ENCODE measurements at regions not wholly inside any gene's neighbourhood (a gene's known extent, or its start where the extent isn't known, plus 50 kb on each side); places are given as distances from the start of the nearest gene placed in this dataset.

GRCh38 chr4:12286351-12286750 is 857.7 kb upstream of the HS3ST1 start:
- DNase-seq (ENCODE audit: low read depth, low spot score) (no peak), FAIRE-seq (no peak)
- TF ChIP-seq CTCF (optimal IDR thresholded peaks at IDR 0.05 in 1 of 3, IDR thresholded peaks at IDR 0.05 in 1 of 3, conservative IDR thresholded peaks at IDR 0.05 in 1 of 3; ENCODE audit: extremely low read depth in 1 of 3, insufficient read depth in 2 of 3, low read length in 3 of 3) (no peak), EZH2 (IDR thresholded peaks at IDR 0.05; ENCODE audit: low read length) (no peak)
- Histone ChIP-seq H4K20me1 (ENCODE audit: control insufficient read depth, extremely low read depth, insufficient read depth, low read length) (no peaks in the 10 kb centered on the region), H3K9ac (ENCODE audit: control insufficient read depth, extremely low read depth, insufficient read depth, low read length) (no peak overlapping the region), H3K4me3 (ENCODE audit: control insufficient read depth in 2 of 3, extremely low read depth in 1 of 3, insufficient read depth in 2 of 3, low read depth in 1 of 3, low read length in 3 of 3) (no peak overlapping the region), H3K27me3 (ENCODE audit: control insufficient read depth, extremely low read depth, insufficient read depth, low read length) (no peaks in the 10 kb centered on the region), H3K9me3 (ENCODE audit: control insufficient read depth, low read depth, low read length) (no peaks in the 10 kb centered on the region), H2AFZ (ENCODE audit: control insufficient read depth, low read length) (no peak overlapping the region), H3K4me1 (ENCODE audit: control insufficient read depth, extremely low read depth, insufficient read depth, low read length) (no peaks in the 10 kb centered on the region), H3K27ac (ENCODE audit: control insufficient read depth, insufficient read depth, low read length) (no peak overlapping the region), H3K9me1 (ENCODE audit: control insufficient read depth, extremely low read depth, insufficient read depth, low read length) (no peaks in the 10 kb centered on the region), H3K79me2 (ENCODE audit: control insufficient read depth, insufficient read depth, low read length) (no peaks in the 10 kb centered on the region), H3K36me3 (ENCODE audit: control insufficient read depth in 2 of 2, extremely low read depth in 1 of 2, insufficient read depth in 2 of 2, low read length in 2 of 2) (no peaks in the 10 kb centered on the region), H3K4me2 (ENCODE audit: control insufficient read depth, extremely low read depth, insufficient read depth, low read depth, low read length) (no peak overlapping the region)
- dilution Hi-C loops (cut with MboI; ENCODE audit: extremely low pct_ligation_motif_present, low sequenced_read_pairs), result no loop called here

- TF ChIP-seq EZH2 (IDR thresholded peaks at IDR 0.05; ENCODE audit: low read length), result no peak
- no peak for TF ChIP-seq CTCF (optimal IDR thresholded peaks at IDR 0.05 in 1 of 3, IDR thresholded peaks at IDR 0.05 in 1 of 3, conservative IDR thresholded peaks at IDR 0.05 in 1 of 3; ENCODE audit: extremely low read depth in 1 of 3, insufficient read depth in 2 of 3, low read length in 3 of 3)
- Histone ChIP-seq H3K79me2 (ENCODE audit: control insufficient read depth, insufficient read depth, low read length) (no peaks in the 10 kb centered on the region), H3K9me1 (ENCODE audit: control insufficient read depth, extremely low read depth, insufficient read depth, low read length) (no peaks in the 10 kb centered on the region), H3K9ac (ENCODE audit: control insufficient read depth, extremely low read depth, insufficient read depth, low read length) (no peak overlapping the region), H3K27ac (ENCODE audit: control insufficient read depth, insufficient read depth, low read length) (no peak overlapping the region), H3K27me3 (ENCODE audit: control insufficient read depth, extremely low read depth, insufficient read depth, low read length) (no peaks in the 10 kb centered on the region), H3K4me3 (ENCODE audit: control insufficient read depth in 2 of 3, extremely low read depth in 1 of 3, insufficient read depth in 2 of 3, low read depth in 1 of 3, low read length in 3 of 3) (no peak overlapping the region), H3K4me1 (ENCODE audit: control insufficient read depth, extremely low read depth, insufficient read depth, low read length) (no peaks in the 10 kb centered on the region), H4K20me1 (ENCODE audit: control insufficient read depth, extremely low read depth, insufficient read depth, low read length) (no peaks in the 10 kb centered on the region), H3K36me3 (ENCODE audit: control insufficient read depth in 2 of 2, extremely low read depth in 1 of 2, insufficient read depth in 2 of 2, low read length in 2 of 2) (no peaks in the 10 kb centered on the region), H3K4me2 (ENCODE audit: control insufficient read depth, extremely low read depth, insufficient read depth, low read depth, low read length) (no peak overlapping the region), H3K9me3 (ENCODE audit: control insufficient read depth, low read depth, low read length) (no peaks in the 10 kb centered on the region), H2AFZ (ENCODE audit: control insufficient read depth, low read length) (no peak overlapping the region)
- FAIRE-seq (no peak), DNase-seq (ENCODE audit: low read depth, low spot score) (no peak)
- dilution Hi-C loops (cut with MboI; ENCODE audit: extremely low pct_ligation_motif_present, low sequenced_read_pairs), result no loop called here
Measured at GRCh38 chr4:12270546-12270945, 841.9 kb upstream of the HS3ST1 start.

All from keratinocyte (primary cell).